Left ventricle myocardium inferior (tissue), 1 donor: ENCODE measurements at regions not wholly inside any gene's neighbourhood (a gene's known extent, or its start where the extent isn't known, plus 50 kb on each side); places are given as distances from the start of the nearest gene placed in this dataset.

ENCODE experiments used
- DNase-seq: peaks from one replicate; pipeline ENCODE4 v3.0.0-alpha.2; 2020
- H3K27ac ChIP-seq: fragments of 200-600 bp; replicated peaks from 2 replicates; pipeline ENCODE4 v1.8.0; 2021
- H3K27me3 ChIP-seq: fragments of 200-600 bp; 2 replicates; pipeline ENCODE4 v1.8.0; 2021; ENCODE audit warnings: low read depth
- H3K36me3 ChIP-seq: fragments of 200-600 bp; 2 replicates; pipeline ENCODE4 v1.8.0; 2021
- H3K4me1 ChIP-seq: fragments of 200-600 bp; 2 replicates; pipeline ENCODE4 v1.8.0; 2021
- H3K4me3 ChIP-seq: fragments of 200-600 bp; 2 replicates; pipeline ENCODE4 v1.8.0; 2021; ENCODE audit warnings: mild to moderate bottlenecking, moderate library complexity
- H3K9me3 ChIP-seq: fragments of 200-600 bp; replicated peaks from 2 replicates; pipeline ENCODE4 v1.8.0; 2021
- intact Hi-C: fragments of 100-400 bp; cut with micrococcal nuclease; formaldehyde crosslinking; loops from one replicate; pipeline ENCODE4 v1.11.0; 2022
- TF ChIP-seq, protein P1 (sequence below): fragments of 200-600 bp; IDR thresholded peaks from 2 replicates; pipeline ENCODE4 v1.8.0; 2021; ENCODE audit warnings: antibody characterized with exemption, mild to moderate bottlenecking, borderline replicate concordance
- donor health status: DM: no; HTN: yes; CAD: no; lungs with severe emphysema.

DNA sequence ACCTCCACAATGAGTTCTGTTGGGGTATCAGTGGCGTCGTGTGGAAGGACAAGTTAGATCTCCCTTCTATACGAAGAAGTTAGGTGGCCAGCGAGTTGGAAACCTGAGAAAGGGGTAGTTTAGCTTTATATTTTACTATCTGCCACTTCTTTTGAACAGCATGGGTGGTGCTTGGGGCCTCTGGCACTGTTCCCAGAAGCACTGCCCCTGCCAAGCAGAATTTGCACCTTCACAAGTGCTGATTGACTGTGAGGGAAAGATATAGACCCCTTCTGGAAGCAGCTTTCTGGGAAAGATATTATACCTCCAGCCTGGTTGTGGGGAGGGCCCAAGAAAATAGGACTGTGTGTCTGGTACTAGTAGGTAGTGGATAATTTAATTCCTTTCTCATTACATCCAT, 246.9 kb downstream of the FBXO8 start:
- intact Hi-C loops, result no loop called here
- Histone ChIP-seq H3K9me3 (no peaks in the 10 kb centered on the region), H3K27me3 (no peaks in the 10 kb centered on the region), H3K4me3 (no peak overlapping the region), H3K27ac (no peak overlapping the region), H3K36me3 (no peaks in the 10 kb centered on the region), H3K4me1 (no peaks in the 10 kb centered on the region)
- TF ChIP-seq, protein P1, sequence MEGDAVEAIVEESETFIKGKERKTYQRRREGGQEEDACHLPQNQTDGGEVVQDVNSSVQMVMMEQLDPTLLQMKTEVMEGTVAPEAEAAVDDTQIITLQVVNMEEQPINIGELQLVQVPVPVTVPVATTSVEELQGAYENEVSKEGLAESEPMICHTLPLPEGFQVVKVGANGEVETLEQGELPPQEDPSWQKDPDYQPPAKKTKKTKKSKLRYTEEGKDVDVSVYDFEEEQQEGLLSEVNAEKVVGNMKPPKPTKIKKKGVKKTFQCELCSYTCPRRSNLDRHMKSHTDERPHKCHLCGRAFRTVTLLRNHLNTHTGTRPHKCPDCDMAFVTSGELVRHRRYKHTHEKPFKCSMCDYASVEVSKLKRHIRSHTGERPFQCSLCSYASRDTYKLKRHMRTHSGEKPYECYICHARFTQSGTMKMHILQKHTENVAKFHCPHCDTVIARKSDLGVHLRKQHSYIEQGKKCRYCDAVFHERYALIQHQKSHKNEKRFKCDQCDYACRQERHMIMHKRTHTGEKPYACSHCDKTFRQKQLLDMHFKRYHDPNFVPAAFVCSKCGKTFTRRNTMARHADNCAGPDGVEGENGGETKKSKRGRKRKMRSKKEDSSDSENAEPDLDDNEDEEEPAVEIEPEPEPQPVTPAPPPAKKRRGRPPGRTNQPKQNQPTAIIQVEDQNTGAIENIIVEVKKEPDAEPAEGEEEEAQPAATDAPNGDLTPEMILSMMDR, result no peak
- peak; percentile 17 for DNase-seq

DNA sequence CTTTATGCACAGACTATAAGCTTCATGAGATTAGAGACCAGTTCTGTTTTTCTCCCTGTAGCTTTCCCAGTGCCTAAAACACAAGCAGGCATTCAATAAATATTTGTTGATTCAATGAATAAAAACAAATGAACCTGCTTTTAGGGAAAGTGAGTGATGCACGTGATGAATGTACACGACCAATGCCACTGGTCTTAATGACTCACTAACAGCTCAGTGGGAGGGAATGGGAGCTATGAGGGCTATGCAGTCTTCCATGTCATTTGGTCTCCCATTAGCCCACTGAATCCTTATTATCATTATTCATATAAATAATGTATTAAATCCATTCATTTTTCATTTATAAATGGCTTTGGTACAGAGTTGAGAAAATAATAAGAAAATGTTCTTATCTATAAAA, 247.4 kb downstream of the FBXO8 start:
- Histone ChIP-seq H3K4me1 (no peaks in the 10 kb centered on the region), H3K27me3 (no peaks in the 10 kb centered on the region), H3K27ac (no peak overlapping the region), H3K4me3 (no peak overlapping the region), H3K9me3 (no peaks in the 10 kb centered on the region), H3K36me3 (no peaks in the 10 kb centered on the region)
- intact Hi-C loops, result no loop called here
- no peak for DNase-seq
- TF ChIP-seq, protein P1, result no peak

DNA sequence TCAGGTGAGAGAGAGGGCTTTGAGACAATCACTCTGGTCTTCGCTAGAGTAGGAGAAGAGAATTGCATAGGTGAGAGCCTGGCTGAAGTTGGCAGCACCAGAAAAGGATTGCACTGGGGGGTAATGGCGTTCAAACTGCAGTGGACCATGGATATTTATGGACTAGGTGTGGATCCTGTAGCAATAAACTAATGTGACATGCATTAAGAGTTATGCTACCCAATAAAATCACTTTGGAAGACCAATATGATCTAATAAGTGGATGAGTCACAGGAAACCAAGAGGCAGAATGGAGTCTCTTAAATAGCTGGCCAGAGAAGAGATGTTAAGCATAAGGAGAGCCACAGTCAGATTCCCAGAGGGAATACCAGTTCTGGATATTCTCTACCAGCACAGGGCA, 259.8 kb downstream of the FBXO8 start:
- H3K27me3 ChIP-seq, result no peaks in the 10 kb centered on the region
- TF ChIP-seq, protein P1, result no peak
- no peaks in the 10 kb centered on the region for H3K4me1 ChIP-seq
- intact Hi-C loops, result no loop called here
- no peak overlapping the region for H3K4me3 ChIP-seq
- H3K36me3 ChIP-seq, result no peaks in the 10 kb centered on the region
- H3K27ac ChIP-seq, result no peak overlapping the region
- DNase-seq, result no peak
- no peaks in the 10 kb centered on the region for H3K9me3 ChIP-seq

DNA sequence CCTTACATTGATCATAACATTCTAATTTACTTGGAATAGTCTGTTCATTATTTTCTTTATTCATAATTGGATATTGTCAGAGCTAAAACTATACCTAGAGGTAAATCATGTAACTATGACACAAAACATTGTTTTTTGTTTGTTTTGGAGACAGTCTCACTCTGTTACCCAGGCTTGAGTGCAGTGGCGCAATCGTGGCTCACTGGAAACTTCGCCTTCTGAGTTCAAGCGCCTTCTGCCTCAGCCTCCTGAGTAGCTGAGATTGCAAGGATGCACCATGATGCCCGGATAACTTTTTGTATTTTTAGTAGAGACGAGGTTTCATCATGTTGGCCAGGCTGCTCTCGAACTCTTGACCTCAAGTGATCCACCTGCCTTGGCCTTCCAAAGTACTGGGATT, 265.2 kb downstream of the FBXO8 start:
- Histone ChIP-seq H3K9me3 (no peaks in the 10 kb centered on the region), H3K4me3 (no peak overlapping the region), H3K36me3 (no peaks in the 10 kb centered on the region), H3K4me1 (no peaks in the 10 kb centered on the region), H3K27me3 (no peaks in the 10 kb centered on the region), H3K27ac (no peak overlapping the region)
- no peak for DNase-seq
- intact Hi-C loops, result no loop called here
- TF ChIP-seq, protein P1, result no peak

DNA sequence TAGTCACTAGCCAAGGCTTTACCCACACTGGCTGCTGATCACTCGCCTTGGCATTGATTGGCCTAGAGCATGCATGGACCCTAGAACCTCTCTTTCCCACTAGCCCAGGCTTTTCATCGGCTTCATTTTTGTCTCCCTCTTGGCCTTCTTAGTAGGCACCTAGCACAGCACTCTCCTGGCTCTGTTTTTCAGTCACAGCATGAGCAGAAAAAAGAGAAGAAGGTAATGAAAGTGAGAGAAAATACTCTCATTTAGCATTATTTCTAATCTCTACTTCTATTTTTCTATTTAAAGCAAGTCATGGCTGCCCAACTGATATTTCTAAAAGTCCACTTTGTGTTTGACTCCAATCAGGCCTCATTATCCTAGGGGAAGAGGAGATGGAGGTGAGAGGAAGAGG, 267.2 kb downstream of the FBXO8 start:
- Histone ChIP-seq H3K27me3 (no peaks in the 10 kb centered on the region), H3K36me3 (no peaks in the 10 kb centered on the region), H3K4me1 (peaks cover 7% of the 10 kb centered on the region), H3K9me3 (no peaks in the 10 kb centered on the region), H3K27ac (no peak overlapping the region), H3K4me3 (no peak overlapping the region)
- TF ChIP-seq, protein P1, result no peak
- intact Hi-C loops, result no loop called here
- no peak for DNase-seq

DNA sequence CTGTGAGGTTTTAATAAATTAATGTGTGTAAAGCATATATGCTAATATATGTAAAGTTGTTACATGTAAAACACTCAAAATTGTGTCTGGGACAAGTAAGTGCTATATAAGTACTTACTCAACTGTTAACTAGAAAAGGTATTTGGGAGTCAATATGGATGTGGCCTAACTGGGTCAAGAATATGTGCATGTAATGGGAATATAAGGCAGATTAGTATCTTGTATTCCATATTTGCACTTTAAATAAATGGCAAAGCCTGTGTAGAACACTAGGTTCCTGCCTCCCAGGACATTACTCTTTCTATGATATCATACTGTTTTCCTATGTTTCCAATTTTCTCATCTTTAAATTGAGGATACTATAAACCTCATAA, 270.6 kb downstream of the FBXO8 start:
- Histone ChIP-seq H3K9me3 (no peaks in the 10 kb centered on the region), H3K4me3 (no peak overlapping the region), H3K4me1 (peaks cover 7% of the 10 kb centered on the region), H3K27me3 (no peaks in the 10 kb centered on the region), H3K36me3 (no peaks in the 10 kb centered on the region), H3K27ac (no peak overlapping the region)
- DNase-seq, result no peak
- intact Hi-C loops, result no loop called here
- TF ChIP-seq, protein P1, result no peak
